ENCODE measurements at regions not wholly inside any gene's neighbourhood (a gene's known extent, or its start where the extent isn't known, plus 50 kb on each side); places are given as distances from the start of the nearest gene placed in this dataset.

GRCh38 chr3:22496641-22497040 is 706.5 kb upstream of the UBE2E2 start:
- no peak for TF ChIP-seq SP7 (tag by site-specific recombination; IDR thresholded peaks at IDR 0.05)
- no peak for TF ChIP-seq ZSCAN18 (tag by site-specific recombination; IDR thresholded peaks at IDR 0.05)
- no peak for TF ChIP-seq TRIM28 (IDR thresholded peaks at IDR 0.05; ENCODE audit: borderline replicate concordance, low read length)
- no peak for TF ChIP-seq ZBTB1 (tag by site-specific recombination; IDR thresholded peaks at IDR 0.05)
- TF ChIP-seq ZNF792 (tag by site-specific recombination; IDR thresholded peaks at IDR 0.05): no peak
- no peak for TF ChIP-seq CTCF (tag by site-specific recombination; IDR thresholded peaks at IDR 0.05)

Measured in HEK293 (cell line).